GM12864 (cell line): ENCODE measurements at regions not wholly inside any gene's neighbourhood (a gene's known extent, or its start where the extent isn't known, plus 50 kb on each side); places are given as distances from the start of the nearest gene placed in this dataset.

Experiments used
- DNase-seq: peaks from one replicate; pipeline ENCODE4 v3.0.0-alpha.2; 2011; ENCODE audit warnings: low read depth
- H3K4me3 ChIP-seq: 2 replicates; pipeline ENCODE4 v1.5.1; 2011; ENCODE audit warnings: mild to moderate bottlenecking, low read depth, low read length, control low read depth
- CTCF ChIP-seq: IDR thresholded peaks from 2 replicates; pipeline ENCODE4 v1.5.1; 2011; ENCODE audit warnings: low read depth, mild to moderate bottlenecking, moderate library complexity, low read length, control low read depth, inconsistent platforms; ENCODE audit errors: missing control alignments

DNA sequence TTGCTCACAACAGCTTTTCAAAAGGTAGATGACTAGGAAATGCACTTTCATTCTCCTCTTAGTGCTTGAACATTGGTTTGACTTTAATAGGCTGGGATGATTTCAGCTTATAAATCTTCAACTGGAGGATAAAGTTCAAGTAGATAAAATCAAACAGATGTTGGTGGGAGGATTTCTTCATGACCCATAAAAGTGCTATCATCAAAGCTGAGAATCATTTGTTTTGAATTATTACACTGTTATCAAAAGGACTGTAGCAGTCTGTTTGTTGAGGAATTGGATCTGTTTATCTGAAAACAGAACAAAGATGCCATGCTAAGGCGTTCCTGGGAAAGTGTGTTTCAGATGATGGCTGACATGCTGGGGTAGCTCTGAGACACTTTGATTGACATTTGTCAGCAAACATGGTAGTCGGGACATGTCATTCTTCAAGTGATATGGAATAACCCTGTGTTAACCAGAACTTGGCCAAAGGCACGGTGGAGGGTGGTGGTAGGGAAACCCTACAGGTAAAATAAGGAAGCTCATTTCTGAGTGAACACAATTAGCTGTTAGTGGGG lies 304.0 kb upstream of the PITX2 start:
- TF ChIP-seq CTCF, result no peak
- H3K4me3 ChIP-seq, result no peak overlapping the region
- no peak for DNase-seq

DNA sequence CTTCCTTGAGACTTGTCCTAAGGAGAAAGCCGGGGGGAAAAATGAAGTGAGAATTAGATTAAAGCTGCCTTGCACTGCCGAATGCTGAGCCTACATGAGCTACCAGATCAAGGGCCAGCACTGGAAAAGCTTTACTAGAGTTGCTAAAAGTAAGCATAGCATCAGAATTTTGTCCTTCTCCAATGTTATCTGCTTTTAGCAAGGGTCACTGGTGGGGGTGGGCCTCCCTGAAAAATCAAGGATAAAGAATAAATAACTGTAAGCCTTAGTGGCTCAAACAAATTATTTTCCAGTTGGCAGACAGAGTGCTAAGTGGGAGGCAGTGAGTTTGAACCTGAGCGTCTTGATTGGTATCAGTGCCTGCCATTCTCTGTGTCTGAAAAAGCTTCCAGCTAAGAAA lies 310.5 kb upstream of the PITX2 start:
- no peak overlapping the region for H3K4me3 ChIP-seq
- no peak for TF ChIP-seq CTCF
- no peak for DNase-seq

DNA sequence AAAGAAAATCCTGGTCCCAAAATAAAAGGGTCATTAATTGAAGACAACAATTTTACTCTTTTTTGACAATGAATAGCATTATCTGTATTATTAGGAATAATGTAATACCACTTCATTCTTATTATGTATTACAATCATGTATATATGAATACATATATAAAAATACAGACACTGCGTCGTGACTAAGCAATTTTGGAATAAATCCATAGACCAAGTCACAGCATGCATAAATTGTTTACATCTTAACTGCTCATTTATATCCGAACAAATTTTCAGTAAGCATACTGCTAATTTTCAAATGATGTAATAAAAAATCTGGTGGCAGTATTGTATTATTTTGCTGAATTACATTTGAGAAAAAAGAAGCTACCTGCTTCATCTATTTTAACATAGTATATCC lies 321.6 kb upstream of the PITX2 start:
- no peak overlapping the region for H3K4me3 ChIP-seq
- no peak for TF ChIP-seq CTCF
- no peak for DNase-seq

DNA sequence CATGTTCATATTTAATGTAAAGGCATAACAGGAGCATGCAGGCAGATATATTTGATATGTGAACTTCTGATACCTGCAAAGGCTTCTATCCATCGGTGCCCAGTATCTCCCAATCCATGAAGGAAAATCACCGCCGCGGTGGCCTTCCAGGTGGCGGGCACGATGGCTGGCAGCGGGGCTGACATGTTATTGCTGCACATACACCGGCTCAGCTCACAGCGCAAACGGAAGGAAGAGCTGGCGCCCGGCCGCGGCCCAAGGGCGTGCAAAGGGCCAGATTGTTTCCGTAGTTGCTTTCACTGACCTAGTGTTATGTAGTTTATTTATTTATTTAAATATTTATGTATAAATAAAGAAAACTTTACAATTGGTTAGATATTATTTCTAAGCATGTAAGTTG lies 322.7 kb upstream of the PITX2 start:
- no peak for DNase-seq
- no peak for TF ChIP-seq CTCF

DNA sequence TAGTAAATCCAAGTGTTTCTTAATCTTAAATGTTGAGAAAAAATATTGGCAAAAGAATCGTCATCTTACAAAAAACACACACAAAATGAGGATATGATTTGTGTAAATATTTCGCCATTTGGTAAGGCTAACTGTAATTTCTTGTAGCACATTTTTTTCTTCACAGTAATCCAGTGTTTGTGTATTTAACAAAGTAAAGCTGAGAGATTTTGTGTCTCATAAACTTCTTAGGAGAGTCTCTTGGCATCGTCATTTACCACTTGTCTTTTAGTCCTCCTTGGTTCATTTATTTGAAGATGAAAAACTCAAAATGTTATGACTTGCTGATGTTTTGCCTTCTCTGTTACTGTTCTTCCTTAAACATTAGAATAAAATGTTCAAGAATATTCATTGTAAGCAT lies 326.7 kb upstream of the PITX2 start:
- no peak overlapping the region for H3K4me3 ChIP-seq
- TF ChIP-seq CTCF, result no peak
- DNase-seq, result no peak

More for the DNA sequence above, 322.7 kb upstream of the PITX2 start:
- H3K4me3 ChIP-seq, result no peak overlapping the region

- no peak overlapping the region for H3K4me3 ChIP-seq
- DNase-seq, result no peak
- TF ChIP-seq CTCF, result no peak
Measured at GRCh38 chr4:110950731-110951130, 327.9 kb upstream of the PITX2 start.

- DNase-seq, result no peak
- H3K4me3 ChIP-seq, result no peak overlapping the region
- TF ChIP-seq CTCF, result no peak
Measured at GRCh38 chr4:110953191-110953590, 330.3 kb upstream of the PITX2 start.
